AG04449 (cell line): ENCODE measurements at regions not wholly inside any gene's neighbourhood (a gene's known extent, or its start where the extent isn't known, plus 50 kb on each side); places are given as distances from the start of the nearest gene placed in this dataset.

Experiments used
- CTCF ChIA-PET: fragments of 350-600 bp; formaldehyde crosslinking; extraction: SDS; loops from one replicate; lab custom pipeline; 2021; ENCODE audit warnings: antibody characterized with exemption; lab: Yijun Ruan, JAX
- POLR2A ChIA-PET: fragments of 400-600, 350-600 bp; formaldehyde crosslinking; extraction: SDS; loops from one replicate; lab custom pipeline; 2020; ENCODE audit warnings: antibody characterized with exemption, inconsistent platforms; lab: Yijun Ruan, JAX
- DNase-seq: peaks from one replicate; pipeline ENCODE4 v3.0.0-alpha.2; 2010; ENCODE audit warnings: low read depth, low spot score
- H3K4me3 ChIP-seq: 2 replicates; pipeline ENCODE4 v1.5.1; 2011; ENCODE audit warnings: low read depth, mild to moderate bottlenecking, control low read depth, low read length
- TF ChIP-seq, protein P1 (sequence below): IDR thresholded peaks from one replicate; pipeline ENCODE4 v1.5.1; 2011; ENCODE audit warnings: mild to moderate bottlenecking, moderate library complexity, low read length, control low read depth, inconsistent platforms; ENCODE audit not compliant: insufficient read depth; ENCODE audit errors: missing control alignments

DNA sequence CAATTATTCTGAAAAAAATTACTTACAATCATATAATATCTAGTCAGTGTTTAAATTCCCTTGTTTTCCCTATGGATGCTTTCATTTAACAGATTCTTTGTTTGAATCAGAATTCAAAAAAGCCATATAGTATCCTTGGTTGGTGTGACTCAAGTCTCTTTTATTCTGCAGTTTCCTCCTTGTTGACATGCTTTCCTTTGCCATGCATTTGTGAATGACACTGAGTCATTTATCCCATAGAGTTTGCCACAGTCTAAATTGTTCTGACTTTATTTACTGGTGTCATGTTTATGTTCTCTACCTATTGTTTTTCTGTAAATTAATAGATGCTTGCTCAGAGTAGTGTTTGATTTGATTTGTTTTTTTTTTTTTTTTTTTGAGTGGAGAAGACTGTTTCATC is 893.8 kb upstream of the SLC10A2 start:
- POLR2A ChIA-PET = no interaction called here
- CTCF ChIA-PET = no interaction called here
- H3K4me3 ChIP-seq = no peak overlapping the region
- TF ChIP-seq, protein P1, sequence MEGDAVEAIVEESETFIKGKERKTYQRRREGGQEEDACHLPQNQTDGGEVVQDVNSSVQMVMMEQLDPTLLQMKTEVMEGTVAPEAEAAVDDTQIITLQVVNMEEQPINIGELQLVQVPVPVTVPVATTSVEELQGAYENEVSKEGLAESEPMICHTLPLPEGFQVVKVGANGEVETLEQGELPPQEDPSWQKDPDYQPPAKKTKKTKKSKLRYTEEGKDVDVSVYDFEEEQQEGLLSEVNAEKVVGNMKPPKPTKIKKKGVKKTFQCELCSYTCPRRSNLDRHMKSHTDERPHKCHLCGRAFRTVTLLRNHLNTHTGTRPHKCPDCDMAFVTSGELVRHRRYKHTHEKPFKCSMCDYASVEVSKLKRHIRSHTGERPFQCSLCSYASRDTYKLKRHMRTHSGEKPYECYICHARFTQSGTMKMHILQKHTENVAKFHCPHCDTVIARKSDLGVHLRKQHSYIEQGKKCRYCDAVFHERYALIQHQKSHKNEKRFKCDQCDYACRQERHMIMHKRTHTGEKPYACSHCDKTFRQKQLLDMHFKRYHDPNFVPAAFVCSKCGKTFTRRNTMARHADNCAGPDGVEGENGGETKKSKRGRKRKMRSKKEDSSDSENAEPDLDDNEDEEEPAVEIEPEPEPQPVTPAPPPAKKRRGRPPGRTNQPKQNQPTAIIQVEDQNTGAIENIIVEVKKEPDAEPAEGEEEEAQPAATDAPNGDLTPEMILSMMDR = no peak
- no peak for DNase-seq

DNA sequence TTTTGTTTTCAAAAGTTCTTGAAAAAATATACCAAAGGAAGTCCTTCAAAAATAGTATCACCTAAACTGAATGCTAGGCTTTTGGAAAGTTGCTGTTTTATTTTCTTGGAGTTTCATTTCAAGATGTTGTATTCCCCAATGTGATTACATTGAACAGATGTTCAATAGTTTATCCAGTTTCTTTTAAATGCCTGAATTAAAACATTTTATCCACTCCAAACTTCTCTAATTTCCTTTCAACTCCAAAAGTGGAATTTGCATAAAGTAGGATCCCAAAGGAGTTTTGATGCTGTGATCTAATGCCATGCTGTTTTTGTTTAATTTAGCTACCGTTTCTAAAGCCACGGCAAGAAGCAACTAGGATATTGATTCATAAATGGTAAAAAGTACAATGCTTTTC is 892.5 kb upstream of the SLC10A2 start:
- DNase-seq = no peak
- H3K4me3 ChIP-seq = no peak overlapping the region
- TF ChIP-seq, protein P1 = no peak
- ChIA-PET POLR2A (no interaction called here), CTCF (no interaction called here)

DNA sequence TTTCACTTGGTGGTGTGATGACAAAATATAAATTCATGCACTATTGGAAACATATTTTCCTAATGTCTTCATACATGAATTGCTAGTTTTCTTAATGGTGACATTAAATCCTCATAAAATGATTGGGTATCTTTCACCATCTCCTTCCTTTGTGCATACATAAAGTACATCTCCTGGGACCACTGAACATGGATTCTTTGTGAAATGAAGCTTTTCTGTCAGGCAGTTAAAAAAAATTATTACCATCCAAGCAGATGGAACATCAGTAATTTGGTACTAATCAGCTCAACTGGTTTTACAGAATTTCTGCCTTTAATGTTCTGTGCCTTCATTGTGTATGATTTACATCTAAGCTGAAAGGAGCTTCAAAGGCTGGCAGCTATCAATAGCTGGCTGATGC is 891.7 kb upstream of the SLC10A2 start:
- DNase-seq = no peak
- TF ChIP-seq, protein P1 = no peak
- POLR2A ChIA-PET = no interaction called here
- no peak overlapping the region for H3K4me3 ChIP-seq
- CTCF ChIA-PET = no interaction called here

DNA sequence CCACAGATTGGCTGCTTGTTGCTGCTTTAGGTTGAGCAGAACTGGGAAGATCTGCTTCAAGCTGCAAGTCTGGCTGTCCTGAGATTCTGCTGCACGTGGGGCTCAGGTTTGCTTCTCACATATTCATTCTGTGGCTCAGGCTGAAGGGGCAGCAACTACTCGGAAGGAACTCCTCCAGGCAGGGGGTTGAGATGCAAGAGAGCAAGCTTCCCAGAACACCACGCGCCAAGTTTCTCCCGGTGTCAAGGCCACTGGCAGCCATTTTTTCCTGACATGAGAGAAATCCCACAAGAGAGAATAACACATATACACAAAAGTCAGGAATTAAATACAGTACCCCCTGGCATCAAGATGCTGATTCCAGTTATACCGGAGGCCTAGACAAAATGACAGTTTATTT is 887.6 kb upstream of the SLC10A2 start:
- TF ChIP-seq, protein P1 = no peak
- ChIA-PET POLR2A (no interaction called here), CTCF (no interaction called here)
- no peak overlapping the region for H3K4me3 ChIP-seq
- no peak for DNase-seq

DNA sequence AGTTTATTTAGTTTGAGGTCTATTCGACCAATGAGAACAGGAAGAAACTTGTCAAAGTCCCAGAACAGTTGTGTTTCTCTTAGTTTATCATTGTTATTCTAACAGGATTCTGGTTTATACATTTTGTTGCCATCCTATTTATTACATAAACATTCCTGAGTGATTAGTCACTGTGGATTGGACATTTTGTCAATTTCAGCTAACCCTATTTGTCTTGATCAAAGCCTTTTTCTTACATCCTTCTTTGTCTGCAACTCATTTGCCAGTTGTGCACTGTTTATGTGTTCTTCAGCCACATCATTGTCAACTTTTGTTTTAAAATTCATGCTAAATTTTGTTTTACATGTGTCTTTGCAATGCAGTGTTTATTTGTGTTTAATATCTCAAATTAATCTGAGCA is 886.0 kb upstream of the SLC10A2 start:
- ChIA-PET CTCF (no interaction called here), POLR2A (no interaction called here)
- DNase-seq = no peak
- TF ChIP-seq, protein P1 = no peak
- no peak overlapping the region for H3K4me3 ChIP-seq

DNA sequence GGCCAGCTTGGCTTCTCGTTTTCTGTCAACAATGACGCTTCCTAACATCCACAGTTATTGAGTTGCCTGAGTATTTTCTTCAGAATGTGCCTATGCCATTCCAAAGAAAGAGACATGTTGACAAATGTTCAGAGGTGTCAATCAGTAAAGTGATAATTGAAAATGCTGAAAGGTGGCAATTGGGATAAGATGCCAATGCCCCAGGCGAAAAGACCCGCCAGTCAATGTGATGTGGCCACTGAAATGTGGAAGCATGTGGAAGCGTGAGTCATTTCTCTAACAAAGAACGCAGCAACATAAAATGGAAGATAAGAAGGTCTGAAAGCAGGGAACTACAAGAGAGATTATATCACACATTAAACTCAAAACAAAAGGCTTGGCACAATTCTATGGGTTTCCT is 882.2 kb upstream of the SLC10A2 start:
- DNase-seq = no peak
- ChIA-PET CTCF (no interaction called here), POLR2A (no interaction called here)
- H3K4me3 ChIP-seq = no peak overlapping the region
- TF ChIP-seq, protein P1 = no peak
